CD4-positive, alpha-beta memory T cell (primary cell): ENCODE measurements at regions not wholly inside any gene's neighbourhood (a gene's known extent, or its start where the extent isn't known, plus 50 kb on each side); places are given as distances from the start of the nearest gene placed in this dataset.

ENCODE experiments used
- CTCF ChIA-PET: fragments of 350-600 bp; sonication (Branson Sonifier 250); formaldehyde crosslinking; loops from one replicate; lab custom pipeline; 2021; ENCODE audit warnings: inconsistent platforms; ENCODE audit not compliant: partially characterized antibody; lab: Charles Lee
- POLR2A ChIA-PET: fragments of 350-600 bp; sonication (Branson Sonifier 250); formaldehyde crosslinking; loops from one replicate; lab custom pipeline; 2021; ENCODE audit not compliant: partially characterized antibody; lab: Charles Lee
- DNase-seq, 5 donors: peaks; one replicate each; pipeline versions ENCODE4 v3.0.0 to v3.0.0-alpha.2; 2020 to 2022; ENCODE audit warnings: mixed read lengths in 1 of 5
- H3K27ac ChIP-seq: one replicate; pipeline ENCODE4 v1.7.0; 2013; ENCODE audit warnings: low read depth, low read length
- H3K27me3 ChIP-seq: 2 replicates; pipeline ENCODE4 v1.7.0; 2013; ENCODE audit warnings: mild to moderate bottlenecking, low read length, moderate library complexity; ENCODE audit not compliant: insufficient read depth
- H3K36me3 ChIP-seq: 2 replicates; pipeline ENCODE4 v1.7.0; 2013; ENCODE audit warnings: mild to moderate bottlenecking, low read length, moderate library complexity; ENCODE audit not compliant: insufficient read depth
- H3K4me1 ChIP-seq: 2 replicates; pipeline ENCODE4 v1.7.0; 2013; ENCODE audit warnings: mild to moderate bottlenecking, low read length, moderate library complexity; ENCODE audit not compliant: insufficient read depth
- H3K4me3 ChIP-seq, 2 donors: one replicate each; pipeline ENCODE4 v1.7.0; 2013; ENCODE audit warnings: low read length in 2 of 2, mild to moderate bottlenecking in 1 of 2
- H3K9me3 ChIP-seq, 2 donors: one replicate each; pipeline ENCODE4 v1.7.0; 2013; ENCODE audit warnings: low read length in 2 of 2, control low read depth in 1 of 2; ENCODE audit not compliant: control insufficient read depth in 1 of 2
- H3K27ac Mint-ChIP-seq, 7 donors: one replicate each; pipeline ENCODE4 v1.8.0; 2020 to 2021; ENCODE audit warnings: mixed read lengths in 7 of 7, mild to moderate bottlenecking in 6 of 7, inconsistent platforms in 3 of 7, moderate library complexity in 3 of 7
- H3K27me3 Mint-ChIP-seq, 2 donors: one replicate each; pipeline ENCODE4 v1.8.0; 2020 to 2021; ENCODE audit warnings: mixed read lengths in 2 of 2
- H3K36me3 Mint-ChIP-seq, 2 donors: one replicate each; pipeline ENCODE4 v1.8.0; 2020 to 2021; ENCODE audit warnings: mixed read lengths in 2 of 2, inconsistent platforms in 1 of 2, mild to moderate bottlenecking in 1 of 2
- H3K4me1 Mint-ChIP-seq, 4 donors: one replicate each; pipeline ENCODE4 v1.8.0; 2020 to 2021; ENCODE audit warnings: mixed read lengths in 4 of 4, mild to moderate bottlenecking in 1 of 4
- H3K4me3 Mint-ChIP-seq, 8 donors: one replicate each; pipeline ENCODE4 v1.8.0; 2020 to 2021; ENCODE audit warnings: mixed read lengths in 8 of 8, mild to moderate bottlenecking in 7 of 8, moderate library complexity in 6 of 8, inconsistent platforms in 3 of 8
- H3K9me3 Mint-ChIP-seq, 8 donors: one replicate each; pipeline ENCODE4 v1.8.0; 2020 to 2021; ENCODE audit warnings: mixed read lengths in 8 of 8, mild to moderate bottlenecking in 5 of 8, inconsistent platforms in 3 of 8, moderate library complexity in 1 of 8
- intact Hi-C: fragments of 100-400 bp; cut with micrococcal nuclease; formaldehyde crosslinking; loops from one replicate; pipeline ENCODE4 v1.15.1; 2023

- intact Hi-C loops: no loop called here
- no peak overlapping the region for H3K4me3 ChIP-seq
- no peaks in the 10 kb centered on the region for H3K27me3 ChIP-seq
- Mint-ChIP-seq H3K36me3 (no peaks in the 10 kb centered on the region), H3K4me3 (no peak overlapping the region), H3K27me3 (peaks cover 0 to 1% of the 10 kb centered on the region in 2 donors), H3K9me3 (peaks cover 0 to 3% (median 0%) of the 10 kb centered on the region in 8 donors), H3K4me1 (no peaks in the 10 kb centered on the region), H3K27ac (no peak overlapping the region)
- no peak for DNase-seq
- H3K9me3 ChIP-seq: no peaks in the 10 kb centered on the region
- no peaks in the 10 kb centered on the region for H3K36me3 ChIP-seq
- no peaks in the 10 kb centered on the region for H3K4me1 ChIP-seq
- no peak overlapping the region for H3K27ac ChIP-seq
- POLR2A ChIA-PET: no interaction called here
- CTCF ChIA-PET: no interaction called here
These were observed 1133.9 kb downstream of the AACS start for GRCh38 chr12:126198966-126199692.

- Mint-ChIP-seq H3K4me1 (no peaks in the 10 kb centered on the region), H3K36me3 (no peaks in the 10 kb centered on the region), H3K9me3 (peaks cover 0 to 3% (median under 1%) of the 10 kb centered on the region in 8 donors), H3K4me3 (no peak overlapping the region), H3K27ac (no peak overlapping the region), H3K27me3 (peaks cover 1% of the 10 kb centered on the region in 2 donors)
- Histone ChIP-seq H3K4me3 (no peak overlapping the region), H3K36me3 (no peaks in the 10 kb centered on the region), H3K9me3 (no peaks in the 10 kb centered on the region), H3K27me3 (no peaks in the 10 kb centered on the region), H3K27ac (no peak overlapping the region), H3K4me1 (no peaks in the 10 kb centered on the region)
- ChIA-PET POLR2A (no interaction called here), CTCF (no interaction called here)
- intact Hi-C loops: no loop called here
- DNase-seq: no peak
These were observed 1136.8 kb downstream of the AACS start for GRCh38 chr12:126201981-126202537.

GRCh38 chr12:126204326-126204725, 1139.1 kb downstream of the AACS start:
- POLR2A ChIA-PET: no interaction called here
- no peak for DNase-seq
- no peak overlapping the region for H3K27ac ChIP-seq
- H3K4me3 ChIP-seq: no peak overlapping the region
- no peaks in the 10 kb centered on the region for H3K36me3 Mint-ChIP-seq
- H3K4me3 Mint-ChIP-seq: no peak overlapping the region
- peaks cover 0 to 1% of the 10 kb centered on the region in 2 donors for H3K27me3 Mint-ChIP-seq
- CTCF ChIA-PET: no interaction called here
- H3K9me3 Mint-ChIP-seq: peaks cover 0 to 3% (median under 1%) of the 10 kb centered on the region in 8 donors
- H3K27me3 ChIP-seq: no peaks in the 10 kb centered on the region
- intact Hi-C loops: no loop called here
- H3K4me1 Mint-ChIP-seq: no peaks in the 10 kb centered on the region
- no peaks in the 10 kb centered on the region for H3K4me1 ChIP-seq
- H3K9me3 ChIP-seq: no peaks in the 10 kb centered on the region
- no peaks in the 10 kb centered on the region for H3K36me3 ChIP-seq
- no peak overlapping the region for H3K27ac Mint-ChIP-seq

- Mint-ChIP-seq H3K27ac (no peak overlapping the region), H3K4me1 (no peaks in the 10 kb centered on the region), H3K27me3 (peaks cover 0 to 1% of the 10 kb centered on the region in 2 donors), H3K36me3 (no peaks in the 10 kb centered on the region), H3K4me3 (no peak overlapping the region), H3K9me3 (peaks cover 0 to 3% (median 0%) of the 10 kb centered on the region in 8 donors)
- H3K4me3 ChIP-seq: no peak overlapping the region
- intact Hi-C loops: no loop called here
- no peaks in the 10 kb centered on the region for H3K36me3 ChIP-seq
- H3K27me3 ChIP-seq: no peaks in the 10 kb centered on the region
- CTCF ChIA-PET: no interaction called here
- H3K9me3 ChIP-seq: no peaks in the 10 kb centered on the region
- no peaks in the 10 kb centered on the region for H3K4me1 ChIP-seq
- no peak for DNase-seq
- no peak overlapping the region for H3K27ac ChIP-seq
- POLR2A ChIA-PET: no interaction called here
These were observed 1144.8 kb downstream of the AACS start for GRCh38 chr12:126210026-126210425.

GRCh38 chr12:126210448-126210847, 1145.2 kb downstream of the AACS start:
- no peak overlapping the region for H3K27ac Mint-ChIP-seq
- H3K4me1 ChIP-seq: no peaks in the 10 kb centered on the region
- no peaks in the 10 kb centered on the region for H3K9me3 ChIP-seq
- CTCF ChIA-PET: no interaction called here
- H3K27ac ChIP-seq: no peak overlapping the region
- peaks cover 0 to 1% of the 10 kb centered on the region in 2 donors for H3K27me3 Mint-ChIP-seq
- POLR2A ChIA-PET: no interaction called here
- DNase-seq: no peak
- H3K27me3 ChIP-seq: no peaks in the 10 kb centered on the region
- H3K4me3 Mint-ChIP-seq: no peak overlapping the region
- no peaks in the 10 kb centered on the region for H3K36me3 ChIP-seq
- intact Hi-C loops: no loop called here
- no peaks in the 10 kb centered on the region for H3K4me1 Mint-ChIP-seq
- H3K4me3 ChIP-seq: no peak overlapping the region
- H3K36me3 Mint-ChIP-seq: no peaks in the 10 kb centered on the region
- peaks cover 0 to 3% (median 0%) of the 10 kb centered on the region in 8 donors for H3K9me3 Mint-ChIP-seq

GRCh38 chr12:126212824-126213223, 1147.6 kb downstream of the AACS start:
- H3K27me3 ChIP-seq: no peaks in the 10 kb centered on the region
- POLR2A ChIA-PET: no interaction called here
- intact Hi-C loops: no loop called here
- DNase-seq: no peak
- no peaks in the 10 kb centered on the region for H3K4me1 Mint-ChIP-seq
- no peak overlapping the region for H3K27ac Mint-ChIP-seq
- no peaks in the 10 kb centered on the region for H3K27me3 Mint-ChIP-seq
- no peaks in the 10 kb centered on the region for H3K4me1 ChIP-seq
- no peak overlapping the region for H3K27ac ChIP-seq
- peaks cover 0 to 3% (median 0%) of the 10 kb centered on the region in 8 donors for H3K9me3 Mint-ChIP-seq
- H3K4me3 Mint-ChIP-seq: no peak overlapping the region
- H3K36me3 ChIP-seq: no peaks in the 10 kb centered on the region
- H3K36me3 Mint-ChIP-seq: no peaks in the 10 kb centered on the region
- no peak overlapping the region for H3K4me3 ChIP-seq
- no peaks in the 10 kb centered on the region for H3K9me3 ChIP-seq
- CTCF ChIA-PET: no interaction called here

GRCh38 chr12:126218697-126219096, 1153.5 kb downstream of the AACS start:
- Mint-ChIP-seq H3K27me3 (no peaks in the 10 kb centered on the region), H3K4me1 (no peaks in the 10 kb centered on the region), H3K36me3 (no peaks in the 10 kb centered on the region), H3K9me3 (peaks cover 0 to 5% (median 0%) of the 10 kb centered on the region in 8 donors), H3K27ac (no peak overlapping the region), H3K4me3 (no peak overlapping the region)
- Histone ChIP-seq H3K27me3 (no peaks in the 10 kb centered on the region), H3K27ac (no peak overlapping the region), H3K9me3 (no peaks in the 10 kb centered on the region), H3K36me3 (no peaks in the 10 kb centered on the region), H3K4me3 (no peak overlapping the region), H3K4me1 (no peaks in the 10 kb centered on the region)
- intact Hi-C loops: no loop called here
- POLR2A ChIA-PET: no interaction called here
- CTCF ChIA-PET: no interaction called here
- no peak for DNase-seq
